IMR-90 (cell line): ENCODE measurements at regions not wholly inside any gene's neighbourhood (a gene's known extent, or its start where the extent isn't known, plus 50 kb on each side); places are given as distances from the start of the nearest gene placed in this dataset.

Source experiments
- ATAC-seq: fragments of 200-7000 bp; cut with Tn5 transposase; 2 replicates; pipeline ENCODE4 v1.9.1; 2020; ENCODE audit warnings: low read depth, mild to moderate bottlenecking, moderate library complexity
- BruUV-seq: library from RNA; stranded (reverse); fragments of 400-500 nt; replicated peaks from 2 replicates; lab custom pipeline; 2021; lab: Mats Ljungman, UMichigan
- CTCF ChIA-PET: fragments of 300-600 bp; formaldehyde crosslinking; extraction: SDS; loops from one replicate; lab custom pipeline; 2021; ENCODE audit warnings: antibody characterized with exemption; lab: Yijun Ruan, JAX
- POLR2A ChIA-PET: fragments of 300-600 bp; sonication (Branson Sonifier 250); formaldehyde crosslinking; loops from one replicate; lab custom pipeline; 2022; ENCODE audit warnings: antibody characterized with exemption; ENCODE audit not compliant: unreplicated experiment; lab: Charles Lee
- DNase-seq: peaks from one replicate; pipeline ENCODE4 v3.0.0; 2013
- H2AFZ ChIP-seq: replicated peaks from 2 replicates; pipeline ENCODE3; 2013; ENCODE audit warnings: low read length, mild to moderate bottlenecking; ENCODE audit not compliant: poor library complexity
- H2AK5ac ChIP-seq: 2 replicates; pipeline ENCODE4 v1.6.1; 2013; ENCODE audit warnings: low read depth, low read length, inconsistent platforms
- H2AK9ac ChIP-seq: replicated peaks from 2 replicates; pipeline ENCODE3; 2013; ENCODE audit warnings: mild to moderate bottlenecking, low read depth, low read length, moderate library complexity; ENCODE audit not compliant: poor library complexity
- H2BK120ac ChIP-seq: 2 replicates; pipeline ENCODE4 v1.6.1; 2013; ENCODE audit warnings: low read depth, low read length, inconsistent platforms
- H2BK15ac ChIP-seq: 3 replicates; pipeline ENCODE4 v1.6.1; 2013; ENCODE audit warnings: low read depth, low read length, inconsistent platforms
- H2BK20ac ChIP-seq: 2 replicates; pipeline ENCODE4 v1.6.1; 2013; ENCODE audit warnings: low read depth, mild to moderate bottlenecking, inconsistent platforms, low read length, moderate library complexity
- H2BK5ac ChIP-seq: 2 replicates; pipeline ENCODE4 v1.6.1; 2013; ENCODE audit warnings: mild to moderate bottlenecking, low read depth, low read length, inconsistent platforms; ENCODE audit not compliant: poor library complexity, severe bottlenecking
- H3K14ac ChIP-seq: replicated peaks from 2 replicates; pipeline ENCODE4 v1.6.1; 2013; ENCODE audit warnings: low read depth, low read length, inconsistent platforms
- H3K18ac ChIP-seq: 2 replicates; pipeline ENCODE4 v1.6.1; 2013; ENCODE audit warnings: low read depth, low read length, control low read depth
- H3K23ac ChIP-seq: 2 replicates; pipeline ENCODE4 v1.6.1; 2013; ENCODE audit warnings: low read depth, low read length, inconsistent platforms
- H3K27ac ChIP-seq: 2 replicates; pipeline ENCODE4 v1.5.1; 2013; ENCODE audit warnings: mild to moderate bottlenecking, control low read depth, low read length; ENCODE audit not compliant: insufficient read depth
- H3K27me3 ChIP-seq: 2 replicates; pipeline ENCODE4 v1.6.1; 2013; ENCODE audit warnings: low read length; ENCODE audit not compliant: control insufficient read depth, insufficient read depth
- H3K36me3 ChIP-seq: 2 replicates; pipeline ENCODE4 v1.6.1; 2013; ENCODE audit warnings: low read length, mixed read lengths; ENCODE audit not compliant: control insufficient read depth, insufficient read depth
- H3K4ac ChIP-seq: 2 replicates; pipeline ENCODE4 v1.6.1; 2013; ENCODE audit warnings: low read depth, low read length, inconsistent platforms
- H3K4me1 ChIP-seq: 2 replicates; pipeline ENCODE4 v1.6.1; 2013; ENCODE audit warnings: low read length, mixed read lengths; ENCODE audit not compliant: control insufficient read depth, insufficient read depth
- H3K4me2 ChIP-seq: 2 replicates; pipeline ENCODE4 v1.6.1; 2013; ENCODE audit warnings: low read depth, mild to moderate bottlenecking, control low read depth, low read length, moderate library complexity
- H3K4me3 ChIP-seq: 2 replicates; pipeline ENCODE4 v1.5.1; 2013; ENCODE audit warnings: low read depth, mild to moderate bottlenecking, control low read depth, low read length, moderate library complexity; ENCODE audit not compliant: insufficient read depth
- H3K56ac ChIP-seq: 2 replicates; pipeline ENCODE4 v1.6.1; 2013; ENCODE audit warnings: low read length, inconsistent platforms; ENCODE audit not compliant: insufficient read depth; ENCODE audit errors: extremely low read depth
- H3K79me1 ChIP-seq, 2 experiments: 2 replicates each; pipeline ENCODE4 v1.6.1; 2013; ENCODE audit warnings: low read length in 2 of 2, inconsistent platforms in 1 of 2, low read depth in 1 of 2
- H3K9ac ChIP-seq: 2 replicates; pipeline ENCODE4 v1.6.1; 2013; ENCODE audit warnings: low read depth, low read length, control low read depth
- H3K9me1 ChIP-seq: 2 replicates; pipeline ENCODE4 v1.6.1; 2013; ENCODE audit warnings: low read length, inconsistent platforms; ENCODE audit not compliant: insufficient read depth
- H3K9me3 ChIP-seq: 2 replicates; pipeline ENCODE4 v1.6.1; 2013; ENCODE audit warnings: low read length; ENCODE audit not compliant: control insufficient read depth, insufficient read depth
- H4K20me1 ChIP-seq: 2 replicates; pipeline ENCODE4 v1.6.1; 2013; ENCODE audit warnings: low read length, inconsistent platforms; ENCODE audit not compliant: insufficient read depth
- H4K5ac ChIP-seq: 2 replicates; pipeline ENCODE4 v1.6.1; 2013; ENCODE audit warnings: mild to moderate bottlenecking, low read depth, low read length, control low read depth
- H4K8ac ChIP-seq, 2 experiments: 2 replicates each; pipeline ENCODE4 v1.6.1; 2013; ENCODE audit warnings: low read depth in 2 of 2, low read length in 2 of 2, control low read depth in 1 of 2, inconsistent platforms in 1 of 2
- H4K91ac ChIP-seq: 2 replicates; pipeline ENCODE4 v1.6.1; 2013; ENCODE audit warnings: low read depth, low read length, inconsistent platforms; ENCODE audit not compliant: insufficient read depth
- BHLHE40 ChIP-seq: fragments of 150-350 bp; IDR thresholded peaks from 2 replicates; pipeline ENCODE4 v1.6.1; 2016; ENCODE audit warnings: mild to moderate bottlenecking, low read depth, low read length
- ELK1 ChIP-seq: fragments of 150-350 bp; IDR thresholded peaks from 2 replicates; pipeline ENCODE4 v1.6.1; 2016; ENCODE audit warnings: low read depth, mild to moderate bottlenecking, low read length, moderate library complexity, borderline replicate concordance
- FOS ChIP-seq: fragments of 150-350 bp; IDR thresholded peaks from 2 replicates; pipeline ENCODE4 v1.6.1; 2016; ENCODE audit warnings: low read depth, low read length
- MAFK ChIP-seq: IDR thresholded peaks from 2 replicates; pipeline ENCODE4 v1.6.1; 2012; ENCODE audit warnings: low read depth, low read length, improper control_type of control experiment
- MXI1 ChIP-seq: IDR thresholded peaks from 2 replicates; pipeline ENCODE4 v1.6.1; 2012; ENCODE audit warnings: low read depth, mild to moderate bottlenecking, low read length, moderate library complexity, borderline replicate concordance
- POLR2A ChIP-seq: IDR thresholded peaks from 2 replicates; pipeline ENCODE4 v1.6.1; 2012; ENCODE audit warnings: mild to moderate bottlenecking, low read depth, low read length
- RCOR1 ChIP-seq: IDR thresholded peaks from 2 replicates; pipeline ENCODE4 v1.6.1; 2012; ENCODE audit warnings: mild to moderate bottlenecking, low read length, improper control_type of control experiment; ENCODE audit not compliant: insufficient replicate concordance
- USF2 ChIP-seq: fragments of 150-350 bp; IDR thresholded peaks from 2 replicates; pipeline ENCODE4 v1.6.1; 2017; ENCODE audit warnings: mild to moderate bottlenecking, antibody characterized with exemption, low read length, low read depth
- WGBS, 2 experiments: methylation state at CpG; one replicate each; pipeline versions ENCODE4 v1.1.5 to v1.1.7; 2013; ENCODE audit warnings: missing lambda C conversion rate in 2 of 2; ENCODE audit not compliant: insufficient read length in 1 of 2; ENCODE audit errors: extremely low coverage in 2 of 2; 5-methylcytosine and 5-hydroxymethylcytosine counted together
- dilution Hi-C: fragments of 300-500 bp; cut with HindIII; formaldehyde crosslinking; loops from one replicate; pipeline ENCODE4 v1.14.3; 2018; ENCODE audit warnings: low sequenced_read_pairs; ENCODE audit not compliant: unreplicated experiment
- in situ Hi-C: fragments of 300-500 bp; cut with MboI; formaldehyde crosslinking; loops from 3 replicates; pipeline ENCODE4 v1.14.3; 2019; ENCODE audit warnings: low sequenced_read_pairs, inconsistent platforms, mixed read lengths
- intact Hi-C: fragments of 100-400 bp; cut with micrococcal nuclease; formaldehyde crosslinking; loops from 2 replicates; pipeline ENCODE4 v1.10.0; 2022

- ATAC-seq (no peak), DNase-seq (no peak)
- no CpG with 5 or more reads among the region's 1 CpG for WGBS, 2 experiments
- Histone ChIP-seq H2BK5ac (no peak overlapping the region), H3K18ac (no peak overlapping the region), H3K14ac (no peak overlapping the region), H3K27me3 (peaks cover 56% of the 10 kb centered on the region), H3K9me1 (0 out of 2 replicates have a peak, but pooled peaks cover 5% of the 10 kb centered on the region), H2BK20ac (no peak overlapping the region), H3K9ac (no peak overlapping the region), H3K23ac (no peak overlapping the region), H3K79me1 (no peaks in the 10 kb centered on the region), H3K4me3 (no peak overlapping the region), H4K5ac (no peak overlapping the region), H3K56ac (no peak overlapping the region), H4K8ac (no peak overlapping the region), H3K4me1 (peaks cover 8% of the 10 kb centered on the region), H3K27ac (no peak overlapping the region), H2AK5ac (no peak overlapping the region), H3K9me3 (peaks cover 9% of the 10 kb centered on the region), H2BK120ac (no peak overlapping the region), H3K4me2 (no peak overlapping the region), H2BK15ac (no peak overlapping the region), H3K4ac (no peak overlapping the region), H3K36me3 (no peaks in the 10 kb centered on the region), H2AFZ (no peak overlapping the region), H2AK9ac (no peak overlapping the region), H4K20me1 (peaks cover 4% of the 10 kb centered on the region; the same call in 1 of the 2 replicates), H4K91ac (no peak overlapping the region)
- intact Hi-C loops (no loop called here), dilution Hi-C loops (no loop called here), in situ Hi-C loops (no loop called here)
- no TSS peak for BruUV-seq
- no peak for TF ChIP-seq RCOR1
- no peak for TF ChIP-seq ELK1
- no peak for TF ChIP-seq FOS
- no peak for TF ChIP-seq BHLHE40
- no peak for TF ChIP-seq USF2
- no peak for TF ChIP-seq MAFK
- no peak for TF ChIP-seq POLR2A
- no peak for TF ChIP-seq MXI1
- CTCF ChIA-PET, result no interaction called here
- POLR2A ChIA-PET, result no interaction called here
Observed at GRCh38 chr11:76270389-76270788, 64.1 kb upstream of the WNT11 start.
